Mesenchymal stem cell (in vitro differentiated cells and primary cell): ENCODE measurements at regions not wholly inside any gene's neighbourhood (a gene's known extent, or its start where the extent isn't known, plus 50 kb on each side); places are given as distances from the start of the nearest gene placed in this dataset.
A peak's percentile ranks its signal among the peaks of the same experiment; 100 is the strongest.

Source experiments
- DNase-seq: peaks from one replicate; pipeline ENCODE4 v3.0.0-alpha.2; 2013
- H2AFZ ChIP-seq: one replicate; pipeline ENCODE4 v1.6.1; 2013; ENCODE audit warnings: low read depth, mild to moderate bottlenecking, control low read depth, inconsistent platforms, low read length, moderate library complexity
- H2AK5ac ChIP-seq: 2 replicates; pipeline ENCODE4 v1.6.1; 2013; ENCODE audit warnings: low read length, moderate library complexity, mild to moderate bottlenecking, inconsistent platforms; ENCODE audit not compliant: severe bottlenecking
- H2BK120ac ChIP-seq: one replicate; pipeline ENCODE4 v1.6.1; 2013; ENCODE audit warnings: low read depth, mild to moderate bottlenecking, inconsistent platforms, low read length, moderate library complexity
- H2BK12ac ChIP-seq, 2 experiments: one replicate each; pipeline ENCODE4 v1.6.1; 2013; ENCODE audit warnings: inconsistent platforms in 2 of 2, low read length in 2 of 2, mild to moderate bottlenecking in 2 of 2, moderate library complexity in 2 of 2, control low read depth in 1 of 2
- H2BK15ac ChIP-seq: one replicate; pipeline ENCODE4 v1.6.1; 2013; ENCODE audit warnings: mild to moderate bottlenecking, low read depth, inconsistent platforms; ENCODE audit not compliant: poor library complexity, severe bottlenecking
- H2BK5ac ChIP-seq: 2 replicates; pipeline ENCODE4 v1.6.1; 2013; ENCODE audit warnings: low read depth, mild to moderate bottlenecking, low read length, control low read depth, inconsistent platforms; ENCODE audit not compliant: poor library complexity, severe bottlenecking
- H3K14ac ChIP-seq, 2 experiments: one replicate each; pipeline ENCODE4 v1.6.1; 2013; ENCODE audit warnings: inconsistent platforms in 2 of 2, low read length in 2 of 2, control low read depth in 1 of 2, mild to moderate bottlenecking in 1 of 2, moderate library complexity in 1 of 2
- H3K18ac ChIP-seq, 2 experiments: one replicate each; pipeline ENCODE4 v1.6.1; 2013; ENCODE audit warnings: inconsistent platforms in 2 of 2, low read length in 2 of 2, control low read depth in 1 of 2, low read depth in 1 of 2, mild to moderate bottlenecking in 1 of 2
- H3K23ac ChIP-seq, 2 experiments: one replicate each; pipeline ENCODE4 v1.6.1; 2013; ENCODE audit warnings: inconsistent platforms in 2 of 2, low read length in 2 of 2, mild to moderate bottlenecking in 2 of 2, moderate library complexity in 2 of 2, control low read depth in 1 of 2
- H3K27ac ChIP-seq: 2 replicates; pipeline ENCODE4 v1.5.1; 2013; ENCODE audit warnings: mild to moderate bottlenecking, moderate library complexity, low read length, control low read depth, inconsistent platforms; ENCODE audit not compliant: poor library complexity, severe bottlenecking
- H3K27me3 ChIP-seq, 2 experiments: 2 replicates each; pipeline versions ENCODE4 v1.6.1 to v1.7.0; 2013; ENCODE audit warnings: low read length in 2 of 2, mild to moderate bottlenecking in 2 of 2, moderate library complexity in 2 of 2, control low read depth in 1 of 2, inconsistent platforms in 1 of 2; ENCODE audit not compliant: control insufficient read depth in 1 of 2, insufficient read depth in 1 of 2
- H3K36me3 ChIP-seq, 2 experiments: 2 replicates each; pipeline versions ENCODE4 v1.6.1 to v1.7.0; 2013; ENCODE audit warnings: low read length in 2 of 2, control low read depth in 1 of 2, inconsistent platforms in 1 of 2, low read depth in 1 of 2, mild to moderate bottlenecking in 1 of 2; ENCODE audit not compliant: insufficient read depth in 2 of 2, control insufficient read depth in 1 of 2
- H3K4ac ChIP-seq, 2 experiments: one replicate each; pipeline ENCODE4 v1.6.1; 2013; ENCODE audit warnings: inconsistent platforms in 2 of 2, low read length in 2 of 2, mild to moderate bottlenecking in 2 of 2, moderate library complexity in 2 of 2, control low read depth in 1 of 2, low read depth in 1 of 2
- H3K4me1 ChIP-seq: 2 replicates; pipeline ENCODE4 v1.6.1; 2013; ENCODE audit warnings: low read depth, low read length, control low read depth; ENCODE audit not compliant: control insufficient read depth, insufficient read depth
- H3K4me2 ChIP-seq: 2 replicates; pipeline ENCODE4 v1.6.1; 2013; ENCODE audit warnings: low read length, mild to moderate bottlenecking, inconsistent platforms; ENCODE audit not compliant: poor library complexity, severe bottlenecking
- H3K4me3 ChIP-seq, 2 experiments: 2 replicates each; pipeline versions ENCODE4 v1.5.1 to v1.7.0; 2013; ENCODE audit warnings: low read length in 2 of 2, mild to moderate bottlenecking in 2 of 2, control low read depth in 1 of 2, low read depth in 1 of 2; ENCODE audit not compliant: insufficient read depth in 1 of 2
- H3K79me1 ChIP-seq: replicated peaks from 2 replicates; pipeline ENCODE4 v1.6.1; 2013; ENCODE audit warnings: mild to moderate bottlenecking, control low read depth, low read length, inconsistent platforms; ENCODE audit not compliant: poor library complexity, severe bottlenecking
- H3K9ac ChIP-seq: 2 replicates; pipeline ENCODE4 v1.7.0; 2013; ENCODE audit warnings: mild to moderate bottlenecking, low read length, moderate library complexity
- H3K9me3 ChIP-seq: 2 replicates; pipeline ENCODE4 v1.7.0; 2013; ENCODE audit warnings: mild to moderate bottlenecking, low read length; ENCODE audit not compliant: control insufficient read depth
- H4K8ac ChIP-seq: one replicate; pipeline ENCODE4 v1.6.1; 2013; ENCODE audit warnings: inconsistent platforms, mild to moderate bottlenecking, low read length, moderate library complexity
- H4K91ac ChIP-seq: one replicate; pipeline ENCODE4 v1.6.1; 2013; ENCODE audit warnings: mild to moderate bottlenecking, low read length, inconsistent platforms
- WGBS: methylation state at CpG from one replicate; pipeline ENCODE4 v1.1.7; 2013; ENCODE audit warnings: mixed read lengths; 5-methylcytosine and 5-hydroxymethylcytosine counted together

DNA sequence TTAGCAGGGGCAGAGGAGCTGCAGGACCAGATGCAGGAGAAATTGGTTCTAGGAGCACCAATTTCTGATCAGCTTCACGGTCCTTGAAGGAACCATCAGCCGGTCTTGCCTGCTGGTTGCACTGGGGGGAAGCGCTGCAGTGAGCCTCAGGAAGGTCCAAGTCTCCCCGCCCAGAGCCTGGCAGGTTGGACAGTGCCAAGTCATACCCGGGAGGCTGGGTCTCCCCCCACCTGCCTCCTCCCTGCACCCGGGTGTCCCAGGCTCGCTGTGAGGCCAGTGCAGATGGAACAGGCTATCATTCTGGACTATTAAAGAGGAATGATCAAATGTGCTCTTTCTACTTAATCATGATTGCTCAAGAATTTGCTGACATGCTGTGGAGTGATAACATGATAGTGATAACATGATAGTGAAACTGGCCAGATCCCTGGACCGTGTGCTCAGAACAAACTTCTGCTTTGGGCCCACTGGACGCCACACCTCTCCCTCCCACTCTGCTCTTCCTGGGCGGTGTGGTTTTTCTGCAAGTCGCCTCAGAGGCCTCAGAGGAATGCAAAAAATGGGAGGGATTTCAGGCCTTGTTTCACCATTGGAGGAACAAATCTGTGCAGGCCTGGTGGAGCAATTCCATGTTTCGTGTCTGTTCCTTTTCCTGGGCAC is 236.0 kb downstream of the IRF8 start:
- no peak overlapping the region for H2BK5ac ChIP-seq
- H3K79me1 ChIP-seq = no peaks in the 10 kb centered on the region
- H2AK5ac ChIP-seq = no peak overlapping the region
- H3K4me3 ChIP-seq = no peak overlapping the region
- H3K9ac ChIP-seq = no peak overlapping the region
- no peak overlapping the region for H3K4ac ChIP-seq
- H4K91ac ChIP-seq = no peak overlapping the region
- H2BK120ac ChIP-seq = no peak overlapping the region
- H3K27me3 ChIP-seq = peaks cover 0 to 47% of the 10 kb centered on the region in 2 experiments
- H3K14ac ChIP-seq = no peak overlapping the region
- no peak overlapping the region for H2BK15ac ChIP-seq
- no peak overlapping the region for H4K8ac ChIP-seq
- H3K4me1 ChIP-seq = no peaks in the 10 kb centered on the region
- H2BK12ac ChIP-seq = peak overlapping the region in 1 of 2 experiments; percentile 86
- no peak overlapping the region for H3K23ac ChIP-seq
- no peaks in the 10 kb centered on the region for H3K36me3 ChIP-seq
- no peak overlapping the region for H3K4me2 ChIP-seq
- H3K18ac ChIP-seq = peak overlapping the region; percentile 58 to 72
- WGBS = 80% methylated on average over 11 of the region's 12 CpGs
- no peak overlapping the region for H3K27ac ChIP-seq
- no peak overlapping the region for H2AFZ ChIP-seq
- DNase-seq = peak; percentile 51
- H3K9me3 ChIP-seq = peaks cover 5% of the 10 kb centered on the region

DNA sequence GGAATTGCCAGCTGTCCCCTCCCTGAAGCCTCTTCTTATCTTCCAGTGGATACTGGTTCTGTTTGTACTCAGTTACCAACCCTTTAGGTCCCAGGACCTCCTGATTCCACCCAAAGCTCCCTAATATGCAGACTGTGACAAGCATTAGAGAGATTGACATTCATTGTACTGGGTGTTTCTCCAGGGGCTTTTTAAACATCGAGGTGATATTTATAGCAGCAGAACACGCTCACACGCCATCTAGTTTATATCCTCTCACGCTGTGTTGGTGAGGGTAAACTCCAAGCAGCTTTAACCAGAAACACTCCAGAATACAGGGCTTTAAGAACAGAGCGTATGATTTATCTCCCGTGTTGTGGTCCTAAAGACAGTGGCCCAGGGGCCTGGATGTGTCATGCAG is 238.4 kb downstream of the IRF8 start:
- H3K4me2 ChIP-seq = no peak overlapping the region
- no peak overlapping the region for H3K23ac ChIP-seq
- no peak overlapping the region for H3K4ac ChIP-seq
- 58% methylated on average over 6 of the region's 6 CpGs for WGBS
- no peak overlapping the region for H3K14ac ChIP-seq
- no peak overlapping the region for H3K9ac ChIP-seq
- no peaks in the 10 kb centered on the region for H3K4me1 ChIP-seq
- H4K8ac ChIP-seq = no peak overlapping the region
- H3K27me3 ChIP-seq = peaks cover 0 to 48% of the 10 kb centered on the region in 2 experiments
- no peak overlapping the region for H3K18ac ChIP-seq
- no peak overlapping the region for H2BK120ac ChIP-seq
- no peaks in the 10 kb centered on the region for H3K79me1 ChIP-seq
- no peak overlapping the region for H2AFZ ChIP-seq
- no peak overlapping the region for H4K91ac ChIP-seq
- H2BK5ac ChIP-seq = no peak overlapping the region
- H2BK15ac ChIP-seq = no peak overlapping the region
- H2AK5ac ChIP-seq = no peak overlapping the region
- no peak overlapping the region for H3K4me3 ChIP-seq
- H3K27ac ChIP-seq = no peak overlapping the region
- no peaks in the 10 kb centered on the region for H3K36me3 ChIP-seq
- DNase-seq = peak; percentile 50
- peaks cover 5% of the 10 kb centered on the region for H3K9me3 ChIP-seq
- H2BK12ac ChIP-seq = no peak overlapping the region

DNA sequence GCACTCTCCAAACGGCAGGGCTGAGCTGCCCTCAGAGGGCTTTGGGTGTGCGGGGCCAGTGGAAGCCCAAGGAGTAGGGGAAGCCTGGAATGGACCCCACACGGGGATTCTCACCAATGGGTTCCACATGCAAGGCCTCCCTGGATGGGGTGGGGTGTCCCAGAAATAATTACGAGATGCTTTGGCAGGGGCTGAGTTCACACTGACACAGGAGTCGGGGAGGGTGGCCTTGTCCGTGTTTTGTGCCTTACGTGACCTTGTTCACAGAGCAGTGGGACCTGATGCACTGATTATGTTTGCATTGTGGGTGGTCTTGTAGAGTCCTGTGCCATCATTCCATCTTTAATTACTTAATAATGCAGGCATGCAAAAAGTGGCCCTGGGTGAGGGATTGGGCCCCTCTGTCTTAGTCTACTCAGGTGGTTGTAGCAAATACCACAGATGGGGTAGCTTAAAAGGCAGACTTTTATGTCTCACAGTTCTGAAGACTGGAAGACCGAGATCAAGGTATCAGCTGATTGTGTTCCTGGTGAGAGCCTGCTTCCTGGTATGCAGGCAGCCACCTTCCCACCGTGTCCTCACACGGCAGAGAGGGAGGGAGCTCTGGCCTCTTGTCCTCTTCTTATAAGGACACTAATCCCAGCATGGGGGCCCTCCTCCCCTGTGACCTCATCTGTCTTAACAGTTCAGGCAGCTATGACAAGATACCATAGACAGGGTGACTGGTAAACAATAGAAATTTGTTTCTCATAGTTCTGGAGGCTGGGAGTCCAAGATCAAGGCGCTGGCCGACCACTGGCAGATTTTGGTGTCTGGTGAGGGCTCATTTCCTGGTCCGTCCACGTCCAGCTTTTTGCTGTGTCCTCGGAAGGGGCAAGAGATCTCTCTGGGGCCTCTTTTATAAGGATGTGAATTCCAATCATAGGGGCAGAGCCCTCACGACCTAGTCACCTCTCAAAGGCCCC is 239.4 kb downstream of the IRF8 start:
- Histone ChIP-seq H3K4me2 (no peak overlapping the region), H4K8ac (no peak overlapping the region), H3K4me1 (no peaks in the 10 kb centered on the region), H3K27me3 (peaks cover 0 to 48% of the 10 kb centered on the region in 2 experiments), H3K27ac (no peak overlapping the region), H2AFZ (no peak overlapping the region), H3K79me1 (no peaks in the 10 kb centered on the region), H2BK12ac (peak overlapping the region in 1 of 2 experiments; percentile 69), H3K4me3 (no peak overlapping the region), H3K36me3 (no peaks in the 10 kb centered on the region), H4K91ac (no peak overlapping the region), H2BK120ac (no peak overlapping the region), H3K18ac (peak overlapping the region in 1 of 2 experiments; percentile 76), H3K9ac (no peak overlapping the region), H3K14ac (peak overlapping the region in 1 of 2 experiments; percentile 93), H2AK5ac (no peak overlapping the region), H2BK15ac (no peak overlapping the region), H3K23ac (peak overlapping the region in 1 of 2 experiments; percentile 35), H3K4ac (no peak overlapping the region), H3K9me3 (peaks cover 5% of the 10 kb centered on the region), H2BK5ac (no peak overlapping the region)
- 75% methylated on average over 14 of the region's 16 CpGs for WGBS
- no peak for DNase-seq

DNA sequence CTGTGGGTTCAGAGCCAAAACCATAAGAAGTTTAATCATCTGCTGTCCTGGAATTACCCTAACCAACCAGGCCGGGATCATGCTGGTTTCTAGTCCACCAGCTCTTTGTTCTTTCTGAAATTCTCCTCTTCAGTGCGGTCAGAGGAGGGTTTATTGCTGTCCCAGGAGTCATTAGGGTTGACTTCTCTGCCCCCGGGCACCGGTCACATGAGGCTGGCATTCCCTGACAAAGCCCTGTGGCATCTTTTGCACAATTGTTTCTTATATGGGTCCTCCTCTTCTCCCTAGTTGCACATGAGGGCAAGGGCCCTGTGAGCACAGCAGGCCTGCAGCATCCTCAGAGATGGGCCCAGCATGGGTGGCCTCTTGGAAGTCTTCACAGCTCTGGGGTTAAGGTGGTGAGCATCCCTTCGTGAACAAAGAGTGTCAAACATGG is 243.9 kb downstream of the IRF8 start:
- Histone ChIP-seq H3K18ac (no peak overlapping the region), H2BK15ac (no peak overlapping the region), H3K9ac (no peak overlapping the region), H3K14ac (no peak overlapping the region), H2AK5ac (no peak overlapping the region), H3K79me1 (no peaks in the 10 kb centered on the region), H3K4me1 (no peaks in the 10 kb centered on the region), H3K36me3 (no peaks in the 10 kb centered on the region), H3K4me3 (no peak overlapping the region), H3K27ac (no peak overlapping the region), H3K9me3 (no peaks in the 10 kb centered on the region), H2BK120ac (no peak overlapping the region), H3K4me2 (no peak overlapping the region), H2AFZ (no peak overlapping the region), H2BK12ac (no peak overlapping the region), H3K23ac (no peak overlapping the region), H3K4ac (no peak overlapping the region), H2BK5ac (no peak overlapping the region), H3K27me3 (peaks cover 0 to 17% of the 10 kb centered on the region in 2 experiments), H4K91ac (no peak overlapping the region), H4K8ac (no peak overlapping the region)
- 86% methylated on average over 5 of the region's 5 CpGs for WGBS
- no peak for DNase-seq
